ENCODE measurements at regions not wholly inside any gene's neighbourhood (a gene's known extent, or its start where the extent isn't known, plus 50 kb on each side); places are given as distances from the start of the nearest gene placed in this dataset.

GRCh38 chr14:105878125-105878524, 351.7 kb downstream of the TMEM121 start:
- peak in 4 of 7 donors; percentile 4 to 31 (median 6) for DNase-seq
- TF ChIP-seq CTCF (IDR thresholded peaks at IDR 0.05) = no peak
- no peak for TF ChIP-seq POLR2A (IDR thresholded peaks at IDR 0.05)
- H3K27ac ChIP-seq = no peak overlapping the region
- no peaks in the 10 kb centered on the region for H3K27me3 ChIP-seq
- 71 to 88% (median 83%) methylated on average over 12 of the region's 12 CpGs for WGBS, 4 donors
- no peaks in the 10 kb centered on the region for H3K9me3 ChIP-seq (replicated peaks in 1 of 3)
- H3K36me3 ChIP-seq (replicated peaks in 1 of 2) = no peaks in the 10 kb centered on the region
- no peak overlapping the region for H3K4me3 ChIP-seq
- no peaks in the 10 kb centered on the region for H3K4me1 ChIP-seq (replicated peaks in 1 of 2)
- intact Hi-C loops (cut with DNase I) = no loop called here

- Histone ChIP-seq H3K27me3 (no peaks in the 10 kb centered on the region), H3K36me3 (replicated peaks in 1 of 2) (no peaks in the 10 kb centered on the region), H3K27ac (no peak overlapping the region), H3K4me3 (no peak overlapping the region), H3K4me1 (replicated peaks in 1 of 2) (no peaks in the 10 kb centered on the region), H3K9me3 (replicated peaks in 1 of 3) (no peaks in the 10 kb centered on the region)
- peak in 4 of 7 donors; percentile 1 to 30 (median 3) for DNase-seq
- no peak for TF ChIP-seq POLR2A (IDR thresholded peaks at IDR 0.05)
- TF ChIP-seq CTCF (IDR thresholded peaks at IDR 0.05) = no peak
- WGBS, 4 donors = 78 to 92% (median 81%) methylated on average over 13 of the region's 13 CpGs
- intact Hi-C loops (cut with DNase I) = no loop called here
Observed at GRCh38 chr14:105878554-105878953, 352.2 kb downstream of the TMEM121 start.

GRCh38 chr14:105879503-105879866, 353.1 kb downstream of the TMEM121 start:
- Histone ChIP-seq H3K27ac (no peak overlapping the region), H3K27me3 (no peaks in the 10 kb centered on the region), H3K4me1 (replicated peaks in 1 of 2) (no peaks in the 10 kb centered on the region), H3K9me3 (replicated peaks in 1 of 3) (no peaks in the 10 kb centered on the region), H3K36me3 (replicated peaks in 1 of 2) (no peaks in the 10 kb centered on the region), H3K4me3 (no peak overlapping the region)
- intact Hi-C loops (cut with DNase I) = no loop called here
- no peak for TF ChIP-seq CTCF (IDR thresholded peaks at IDR 0.05)
- no peak for TF ChIP-seq POLR2A (IDR thresholded peaks at IDR 0.05)
- 58 to 75% (median 61%) methylated on average over 7 of the region's 7 CpGs for WGBS, 4 donors
- DNase-seq = peak in 4 of 7 donors; percentile 2 to 27 (median 4)

- H3K27me3 ChIP-seq = no peaks in the 10 kb centered on the region
- H3K27ac ChIP-seq = no peak overlapping the region
- H3K4me3 ChIP-seq = no peak overlapping the region
- 72 to 82% (median 75%) methylated on average over 3 to 14 of the region's 14 CpGs for WGBS, 4 donors
- peak in 4 of 7 donors; percentile 2 to 46 (median 10) for DNase-seq
- no peaks in the 10 kb centered on the region for H3K4me1 ChIP-seq (replicated peaks in 1 of 2)
- intact Hi-C loops (cut with DNase I) = no loop called here
- H3K36me3 ChIP-seq (replicated peaks in 1 of 2) = no peaks in the 10 kb centered on the region
- TF ChIP-seq CTCF (IDR thresholded peaks at IDR 0.05) (no peak), POLR2A (IDR thresholded peaks at IDR 0.05) (no peak)
- no peaks in the 10 kb centered on the region for H3K9me3 ChIP-seq (replicated peaks in 1 of 3)
Observed at GRCh38 chr14:105879867-105880561, 353.6 kb downstream of the TMEM121 start.
